ENCODE measurements at regions not wholly inside any gene's neighbourhood (a gene's known extent, or its start where the extent isn't known, plus 50 kb on each side); places are given as distances from the start of the nearest gene placed in this dataset.

DNA sequence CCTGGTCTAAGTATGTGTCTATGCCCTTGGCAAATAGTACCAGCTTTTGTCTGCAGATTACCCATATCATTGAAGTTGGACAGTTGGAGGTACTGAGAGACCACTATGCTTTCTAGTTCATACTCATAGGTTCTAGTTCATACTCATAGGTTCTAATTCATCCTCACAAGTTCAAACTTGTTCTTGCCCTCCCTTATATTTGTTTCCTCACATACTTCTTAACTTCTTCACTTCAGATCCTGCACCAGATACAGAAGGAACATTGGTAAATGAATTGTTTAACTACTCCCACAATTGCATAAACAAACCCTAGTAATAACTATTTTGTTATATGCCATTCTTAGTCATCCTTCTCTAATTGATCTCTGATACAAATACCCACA is 172.2 kb downstream of the SLITRK1 start:
- DNase-seq (ENCODE audit: low read depth): no peak
- TF ChIP-seq CTCF (conservative IDR thresholded peaks at IDR 0.05; ENCODE audit: low read depth, low read length): no peak
- H3K4me3 ChIP-seq (ENCODE audit: low read length): no peak overlapping the region

DNA sequence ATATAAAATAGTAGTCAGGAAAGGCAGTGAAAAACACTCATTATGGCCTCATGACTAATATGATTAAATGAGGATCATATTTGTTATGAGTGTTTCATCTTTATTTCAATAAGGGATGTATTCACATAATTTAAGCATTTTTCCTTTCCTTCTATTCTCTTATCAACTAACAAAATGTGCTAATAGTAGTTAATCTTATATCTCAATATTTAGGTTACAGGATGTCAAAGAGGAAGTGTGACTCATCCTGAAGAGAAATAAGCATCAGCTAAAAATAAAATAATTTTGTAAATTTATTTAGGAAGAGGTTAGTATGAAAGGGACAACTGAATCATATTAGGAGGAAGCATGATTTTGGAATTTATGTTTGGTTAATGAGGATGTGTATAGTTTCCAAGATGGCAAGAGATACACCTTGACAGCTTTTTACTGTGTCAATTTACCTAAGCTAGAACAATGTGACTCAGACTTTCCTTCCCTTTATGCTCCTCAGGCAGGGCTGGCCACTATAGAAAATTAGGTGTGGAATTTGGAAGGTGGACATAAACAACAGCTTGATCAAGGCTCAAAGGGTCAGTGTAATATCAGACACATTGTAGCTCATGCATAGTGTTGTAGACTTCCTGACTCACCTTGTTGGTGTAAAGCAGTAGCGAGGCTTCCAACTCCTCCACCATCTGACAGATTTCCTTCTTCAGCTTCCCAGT is 172.7 kb downstream of the SLITRK1 start:
- H3K4me3 ChIP-seq (ENCODE audit: low read length): no peak overlapping the region
- DNase-seq (ENCODE audit: low read depth): no peak
- TF ChIP-seq CTCF (conservative IDR thresholded peaks at IDR 0.05; ENCODE audit: low read depth, low read length): no peak

DNA sequence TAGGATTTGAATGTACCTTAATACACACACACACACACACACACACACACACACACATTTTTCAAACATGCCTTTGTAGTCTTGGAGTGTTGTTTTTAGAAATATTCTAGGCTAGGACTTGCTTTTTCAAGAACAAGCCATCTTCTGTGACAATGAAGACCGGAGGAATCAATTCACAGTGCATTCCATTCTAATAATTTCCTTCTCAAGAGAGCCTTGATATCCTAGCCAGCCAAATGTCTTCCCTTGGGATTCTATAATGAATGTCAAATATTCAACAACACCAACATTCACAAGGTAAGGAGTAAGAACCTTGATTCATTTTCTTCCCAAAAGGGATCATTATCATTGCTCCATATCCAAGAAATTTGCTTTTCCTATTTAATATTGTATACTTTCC is 180.3 kb downstream of the SLITRK1 start:
- no peak for TF ChIP-seq CTCF (conservative IDR thresholded peaks at IDR 0.05; ENCODE audit: low read depth, low read length)
- H3K4me3 ChIP-seq (ENCODE audit: low read length): no peak overlapping the region

GRCh38 chr13:83692800-83693199 is 189.5 kb downstream of the SLITRK1 start:
- H3K4me3 ChIP-seq (ENCODE audit: low read length): no peak overlapping the region
- no peak for TF ChIP-seq CTCF (conservative IDR thresholded peaks at IDR 0.05; ENCODE audit: low read depth, low read length)

More for the DNA sequence above, 180.3 kb downstream of the SLITRK1 start:
- no peak for DNase-seq (ENCODE audit: low read depth)

DNA sequence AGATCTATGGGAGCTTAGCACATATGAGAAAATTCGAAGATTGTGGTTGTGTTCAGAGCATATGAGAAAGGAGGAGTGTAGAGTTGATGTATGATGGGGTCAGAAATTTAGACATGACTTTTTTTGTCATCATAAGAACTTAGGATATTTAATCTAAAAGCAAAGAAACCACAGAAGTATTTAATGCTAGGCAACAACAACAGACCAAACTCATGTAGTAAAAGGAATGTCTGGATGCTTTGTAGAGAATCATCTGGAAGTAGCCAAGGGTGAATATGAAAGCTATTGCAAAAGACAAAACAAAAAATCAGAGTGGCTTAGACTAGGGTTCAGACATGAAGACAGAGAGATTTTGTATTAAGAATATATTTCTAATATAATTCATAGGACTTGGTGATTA is 190.3 kb downstream of the SLITRK1 start:
- DNase-seq (ENCODE audit: low read depth): peak; percentile 1
- no peak for TF ChIP-seq CTCF (conservative IDR thresholded peaks at IDR 0.05; ENCODE audit: low read depth, low read length)
- H3K4me3 ChIP-seq (ENCODE audit: low read length): no peak overlapping the region

More at GRCh38 chr13:83692800-83693199, 189.5 kb downstream of the SLITRK1 start:
- DNase-seq (ENCODE audit: low read depth): no peak

GRCh38 chr13:83681547-83681946 is 200.7 kb downstream of the SLITRK1 start:
- no peak overlapping the region for H3K4me3 ChIP-seq (ENCODE audit: low read length)
- no peak for DNase-seq (ENCODE audit: low read depth)
- no peak for TF ChIP-seq CTCF (conservative IDR thresholded peaks at IDR 0.05; ENCODE audit: low read depth, low read length)

- no peak for DNase-seq (ENCODE audit: low read depth)
- no peak for TF ChIP-seq CTCF (conservative IDR thresholded peaks at IDR 0.05; ENCODE audit: low read depth, low read length)
- H3K4me3 ChIP-seq (ENCODE audit: low read length): no peak overlapping the region
Observed at GRCh38 chr13:83677985-83678384, 204.3 kb downstream of the SLITRK1 start.
